T-helper 17 cell (primary cell): ENCODE measurements at regions not wholly inside any gene's neighbourhood (a gene's known extent, or its start where the extent isn't known, plus 50 kb on each side); places are given as distances from the start of the nearest gene placed in this dataset.
"Not testable (repeated sequence)": the region's sequence is repeated elsewhere in the genome, so short reads cannot be mapped to it uniquely, and the experiment has no call there.

Experiments used
- ATAC-seq: fragments of 150-1000 bp; cut with Tn5 transposase; 2 replicates; pipeline ENCODE4 v1.10.0; 2021; ENCODE audit warnings: mild to moderate bottlenecking, moderate library complexity
- DNase-seq, 3 donors: peaks; one replicate each; pipeline versions ENCODE4 v3.0.0 to v3.0.0-alpha.2; 2020 to 2021
- H3K9me3 ChIP-seq: one replicate; pipeline ENCODE4 v1.7.0; 2013; ENCODE audit warnings: low read length, mild to moderate bottlenecking; ENCODE audit not compliant: control insufficient read depth, poor library complexity, severe bottlenecking
- H3K27ac Mint-ChIP-seq: one replicate; pipeline ENCODE4 v1.8.0; 2022; ENCODE audit warnings: mild to moderate bottlenecking, moderate library complexity, mixed read lengths
- H3K27me3 Mint-ChIP-seq: one replicate; pipeline ENCODE4 v1.8.0; 2022; ENCODE audit warnings: mixed read lengths
- H3K36me3 Mint-ChIP-seq: one replicate; pipeline ENCODE4 v1.8.0; 2022; ENCODE audit warnings: low read depth, mixed read lengths
- H3K4me1 Mint-ChIP-seq: one replicate; pipeline ENCODE4 v1.8.0; 2022; ENCODE audit warnings: mild to moderate bottlenecking, mixed read lengths
- H3K4me3 Mint-ChIP-seq: one replicate; pipeline ENCODE4 v1.8.0; 2022; ENCODE audit warnings: mild to moderate bottlenecking, moderate library complexity, mixed read lengths

DNA sequence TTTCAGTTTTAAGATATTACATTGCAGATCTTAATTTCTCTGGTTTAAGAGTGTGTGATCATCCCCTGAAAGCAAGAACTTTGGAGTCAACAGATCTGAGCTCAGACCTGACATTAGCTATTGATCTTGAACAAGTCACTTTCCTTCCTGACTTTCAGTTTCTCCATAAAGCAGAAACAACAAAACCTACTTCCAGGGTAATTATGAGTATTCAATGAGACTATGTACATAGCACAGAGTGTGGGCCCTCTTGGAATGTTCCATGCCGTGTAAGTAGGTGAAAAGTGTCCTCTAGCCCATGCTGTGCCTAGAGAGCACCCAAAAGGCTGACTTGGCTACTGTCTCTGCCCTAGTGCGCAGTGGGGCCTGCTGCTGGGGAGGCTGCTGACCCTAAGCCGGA, 188.0 kb upstream of the RPL34 start:
- H3K4me1 Mint-ChIP-seq, result peaks cover 33% of the 10 kb centered on the region
- peak overlapping the region; percentile 35 for H3K27ac Mint-ChIP-seq
- no peaks in the 10 kb centered on the region for H3K36me3 Mint-ChIP-seq
- no peak for DNase-seq
- no peaks in the 10 kb centered on the region for H3K9me3 ChIP-seq
- H3K4me3 Mint-ChIP-seq, result peak overlapping the region; percentile 0
- ATAC-seq, result no peak
- H3K27me3 Mint-ChIP-seq, result no peaks in the 10 kb centered on the region

DNA sequence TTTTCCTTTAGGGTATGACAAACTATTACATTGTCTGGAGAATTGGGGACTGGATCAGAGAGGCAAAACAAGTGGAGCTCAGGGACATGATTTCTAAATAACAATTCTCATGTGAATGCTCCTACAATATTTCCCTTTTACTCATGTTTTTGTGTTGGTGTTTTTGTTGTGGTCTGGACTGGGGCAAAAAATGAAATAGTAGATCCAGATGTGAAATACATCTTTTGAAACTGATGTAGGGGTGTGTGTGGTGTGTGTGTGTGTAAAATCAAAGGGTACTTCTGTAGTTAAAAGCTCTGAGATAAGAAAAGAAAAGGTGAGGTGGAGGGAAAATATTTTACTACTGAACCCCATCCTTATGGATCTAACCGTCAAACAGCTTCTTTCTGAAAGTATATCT, 188.4 kb upstream of the RPL34 start:
- H3K4me3 Mint-ChIP-seq, result peak overlapping the region; percentile 0
- no peaks in the 10 kb centered on the region for H3K9me3 ChIP-seq
- H3K27me3 Mint-ChIP-seq, result no peaks in the 10 kb centered on the region
- H3K4me1 Mint-ChIP-seq, result peaks cover 33% of the 10 kb centered on the region
- peak overlapping the region; percentile 35 for H3K27ac Mint-ChIP-seq
- DNase-seq (no peak), ATAC-seq (no peak)
- no peaks in the 10 kb centered on the region for H3K36me3 Mint-ChIP-seq

DNA sequence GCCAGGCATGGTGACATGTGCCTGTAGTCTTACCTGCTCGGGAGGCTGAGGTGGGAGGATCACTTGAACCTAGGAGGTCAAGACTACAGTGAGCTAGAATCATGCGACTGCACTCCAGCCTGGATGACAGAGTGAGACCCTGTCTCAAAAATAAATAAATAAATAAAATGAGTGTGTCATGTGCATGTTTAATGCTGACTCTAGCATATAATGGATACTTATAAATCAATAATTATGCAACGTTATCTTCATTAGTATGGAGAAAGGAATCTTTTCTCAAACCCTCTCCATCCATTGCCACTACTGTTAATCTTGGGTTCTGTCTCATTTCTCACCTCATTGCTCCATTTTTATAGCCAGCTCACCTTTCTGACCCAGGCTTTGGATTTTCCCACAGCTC, 189.5 kb upstream of the RPL34 start:
- DNase-seq (no peak), ATAC-seq (no peak)
- H3K4me1 Mint-ChIP-seq, result peaks cover 33% of the 10 kb centered on the region
- no peaks in the 10 kb centered on the region for H3K36me3 Mint-ChIP-seq
- H3K27ac Mint-ChIP-seq, result no peak overlapping the region
- H3K9me3 ChIP-seq, result no peaks in the 10 kb centered on the region
- no peak overlapping the region for H3K4me3 Mint-ChIP-seq
- H3K27me3 Mint-ChIP-seq, result no peaks in the 10 kb centered on the region

DNA sequence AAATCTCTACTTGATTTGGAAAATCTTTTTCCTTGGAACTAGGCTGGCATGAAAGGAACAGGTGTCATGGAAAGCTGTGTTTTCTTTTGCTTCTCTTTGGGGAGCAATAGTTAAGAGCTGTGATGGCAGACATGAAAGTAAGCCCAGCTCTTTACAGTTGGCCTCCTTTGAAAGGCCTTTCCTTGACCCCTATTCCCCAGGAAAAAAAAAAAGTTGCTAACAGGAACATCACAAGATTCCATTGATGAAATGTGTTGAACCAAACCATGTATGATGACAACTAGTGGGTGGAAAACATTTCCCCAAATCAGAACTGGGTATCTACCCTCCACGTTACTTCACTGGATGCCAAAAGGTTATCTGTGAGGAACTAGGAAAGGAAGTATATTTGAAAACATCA, 190.7 kb upstream of the RPL34 start:
- ATAC-seq (no peak), DNase-seq (no peak)
- Mint-ChIP-seq H3K4me1 (peaks cover 29% of the 10 kb centered on the region), H3K4me3 (no peak overlapping the region), H3K27ac (no peak overlapping the region), H3K27me3 (no peaks in the 10 kb centered on the region), H3K36me3 (no peaks in the 10 kb centered on the region)
- H3K9me3 ChIP-seq, result no peaks in the 10 kb centered on the region

DNA sequence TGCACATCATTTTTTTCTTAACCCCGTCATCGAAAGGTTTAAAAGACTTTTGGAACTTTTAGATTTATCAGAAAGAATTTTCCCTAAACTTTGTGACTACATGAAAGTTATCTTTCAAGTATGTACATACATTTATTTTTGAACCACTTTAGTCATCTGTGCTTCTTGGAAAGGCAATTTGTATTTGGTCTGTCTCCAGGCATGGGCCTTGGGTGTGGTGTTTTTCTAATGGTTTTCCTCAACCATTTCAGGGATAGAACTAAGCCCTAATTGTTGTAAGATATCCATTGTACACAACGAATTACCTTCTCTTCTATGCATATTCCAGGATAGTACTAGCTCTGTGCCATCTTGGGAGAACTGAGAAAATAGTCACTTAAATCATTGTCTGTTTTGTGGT, 191.5 kb upstream of the RPL34 start:
- no peak overlapping the region for H3K27ac Mint-ChIP-seq
- H3K4me1 Mint-ChIP-seq, result peaks cover 23% of the 10 kb centered on the region

DNA sequence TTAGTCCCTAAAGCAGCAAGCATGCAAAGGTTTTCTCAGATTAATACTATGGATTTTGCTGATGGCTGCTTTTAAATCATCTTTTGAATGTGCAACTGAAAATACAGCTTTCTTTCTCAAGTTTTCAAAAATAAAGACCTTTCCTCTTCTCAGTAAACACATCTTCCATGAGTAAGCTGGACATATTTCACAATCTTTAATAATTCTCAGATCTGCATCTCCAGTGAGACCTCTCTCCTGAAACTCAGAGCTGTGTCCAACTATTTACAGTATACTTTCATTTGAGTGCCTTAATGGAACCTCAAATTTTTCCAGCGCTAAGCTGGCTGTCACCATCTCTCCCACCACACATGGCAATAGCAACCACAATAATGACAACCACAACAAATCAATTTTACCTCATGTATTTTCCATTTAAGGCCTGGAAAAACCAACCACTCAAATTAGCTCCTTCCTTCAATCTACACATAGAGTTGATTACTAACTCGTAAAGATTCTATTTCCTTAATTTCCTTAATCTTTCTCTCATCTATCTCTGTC, 192.4 kb upstream of the RPL34 start:
- Mint-ChIP-seq H3K27ac (no peak overlapping the region), H3K4me1 (peaks cover 16% of the 10 kb centered on the region), H3K27me3 (no peaks in the 10 kb centered on the region)

More for the DNA sequence above, 191.5 kb upstream of the RPL34 start:
- ATAC-seq (no peak), DNase-seq (no peak)
- Mint-ChIP-seq H3K4me3 (no peak overlapping the region), H3K36me3 (no peaks in the 10 kb centered on the region), H3K27me3 (no peaks in the 10 kb centered on the region)
- no peaks in the 10 kb centered on the region for H3K9me3 ChIP-seq

DNA sequence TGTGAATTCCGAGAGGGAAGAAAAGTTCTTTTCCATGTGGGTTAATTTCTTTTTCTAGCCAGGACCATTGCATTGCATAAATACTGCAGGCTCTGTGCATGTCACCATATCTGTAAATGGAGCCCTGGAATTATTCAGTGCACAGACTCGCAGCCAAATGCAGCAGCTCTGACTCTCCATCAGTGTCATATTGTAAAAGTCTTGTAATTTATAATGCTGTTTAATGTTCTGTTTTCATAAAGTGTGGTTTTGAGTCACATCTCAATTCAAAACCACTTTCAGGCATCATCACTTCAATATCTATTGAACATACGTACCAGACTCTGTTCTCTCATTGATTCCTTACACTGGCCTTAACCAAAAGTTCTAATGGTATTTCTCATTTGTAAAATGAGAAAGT, 193.9 kb upstream of the RPL34 start:
- Mint-ChIP-seq H3K4me1 (peaks cover 4% of the 10 kb centered on the region), H3K27me3 (no peaks in the 10 kb centered on the region), H3K4me3 (no peak overlapping the region), H3K36me3 (no peaks in the 10 kb centered on the region), H3K27ac (no peak overlapping the region)
- no peak for ATAC-seq
- no peak for DNase-seq
- H3K9me3 ChIP-seq, result no peaks in the 10 kb centered on the region

More for the DNA sequence above, 192.4 kb upstream of the RPL34 start:
- ATAC-seq (no peak), DNase-seq (no peak)
- H3K4me3 Mint-ChIP-seq, result no peak overlapping the region
- no peaks in the 10 kb centered on the region for H3K9me3 ChIP-seq
- H3K36me3 Mint-ChIP-seq, result no peaks in the 10 kb centered on the region

DNA sequence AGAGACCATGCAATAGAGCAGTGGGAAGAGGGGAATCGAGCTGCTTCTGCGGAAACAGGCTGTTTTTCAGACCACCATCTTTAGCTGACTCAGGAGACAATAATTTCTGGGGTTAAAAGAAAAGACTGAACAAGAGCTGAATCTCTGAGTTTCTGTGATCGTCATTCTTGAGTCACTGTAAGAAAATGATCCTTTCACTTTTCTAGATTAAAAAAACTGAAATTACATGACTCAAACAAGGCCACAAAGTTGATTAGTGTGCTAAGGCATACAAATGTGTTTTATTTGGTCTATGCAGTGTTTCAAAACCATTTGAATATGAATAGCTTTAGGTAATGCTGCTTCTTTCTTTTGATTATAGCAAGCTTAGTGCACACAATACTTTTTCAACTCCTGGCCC, 194.4 kb upstream of the RPL34 start:
- H3K4me1 Mint-ChIP-seq, result peaks cover 4% of the 10 kb centered on the region
- ATAC-seq, result no peak
- no peaks in the 10 kb centered on the region for H3K9me3 ChIP-seq
- no peak for DNase-seq
- H3K4me3 Mint-ChIP-seq, result no peak overlapping the region
- H3K27me3 Mint-ChIP-seq, result no peaks in the 10 kb centered on the region
- H3K27ac Mint-ChIP-seq, result no peak overlapping the region
- H3K36me3 Mint-ChIP-seq, result no peaks in the 10 kb centered on the region

DNA sequence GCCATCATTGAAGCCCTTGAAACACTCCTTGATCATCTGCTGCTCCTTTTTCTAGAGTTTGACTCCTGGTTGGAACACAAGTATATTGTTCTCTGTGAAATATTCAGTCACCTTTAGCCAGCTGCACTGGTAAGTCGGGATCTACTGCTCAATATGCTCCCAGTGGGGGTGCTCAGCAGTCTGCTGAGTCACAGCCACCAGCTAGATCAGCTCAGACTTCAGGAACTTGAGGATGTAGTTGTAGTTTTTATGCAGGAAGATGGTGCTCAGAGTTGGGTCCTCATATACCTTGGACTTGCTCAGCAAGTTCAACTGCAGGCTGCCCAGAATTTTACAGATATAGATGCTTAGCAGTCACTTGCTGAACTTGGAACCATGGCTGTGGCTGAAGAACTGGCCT, 202.5 kb upstream of the RPL34 start:
- peaks cover 7% of the 10 kb centered on the region for H3K4me1 Mint-ChIP-seq
- ATAC-seq, result no peak

DNA sequence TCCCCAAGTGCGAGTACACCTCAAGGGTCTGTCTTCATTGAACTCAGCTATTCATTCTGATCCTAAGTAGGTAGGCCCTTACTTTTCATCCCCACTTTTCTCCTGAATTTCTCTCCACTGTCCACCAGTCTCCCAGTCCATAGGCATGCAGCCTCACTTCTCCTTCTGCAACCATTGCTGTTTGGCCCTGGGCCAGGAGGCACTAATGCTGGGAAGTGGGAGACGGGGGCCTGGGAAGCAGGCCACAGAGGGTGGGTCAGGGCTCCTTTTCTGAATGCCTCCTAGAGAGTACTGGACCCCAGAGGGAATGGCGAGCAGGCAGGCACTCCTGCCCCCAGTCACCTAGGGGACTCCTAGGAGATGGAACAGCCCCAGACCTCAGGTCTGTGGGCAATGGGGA, 203.5 kb upstream of the RPL34 start:
- DNase-seq (no peak), ATAC-seq (no peak)
- H3K4me1 Mint-ChIP-seq, result peaks cover 7% of the 10 kb centered on the region
- no peaks in the 10 kb centered on the region for H3K27me3 Mint-ChIP-seq
- H3K4me3 Mint-ChIP-seq, result no peak overlapping the region
- no peaks in the 10 kb centered on the region for H3K36me3 Mint-ChIP-seq
- no peak overlapping the region for H3K27ac Mint-ChIP-seq
- H3K9me3 ChIP-seq, result no peaks in the 10 kb centered on the region

More for the DNA sequence above, 202.5 kb upstream of the RPL34 start:
- no peaks in the 10 kb centered on the region for H3K27me3 Mint-ChIP-seq
- no peaks in the 10 kb centered on the region for H3K9me3 ChIP-seq
- H3K27ac Mint-ChIP-seq, result no peak overlapping the region
- H3K4me3 Mint-ChIP-seq, result no peak overlapping the region
- DNase-seq, result no peak
- H3K36me3 Mint-ChIP-seq, result no peaks in the 10 kb centered on the region

DNA sequence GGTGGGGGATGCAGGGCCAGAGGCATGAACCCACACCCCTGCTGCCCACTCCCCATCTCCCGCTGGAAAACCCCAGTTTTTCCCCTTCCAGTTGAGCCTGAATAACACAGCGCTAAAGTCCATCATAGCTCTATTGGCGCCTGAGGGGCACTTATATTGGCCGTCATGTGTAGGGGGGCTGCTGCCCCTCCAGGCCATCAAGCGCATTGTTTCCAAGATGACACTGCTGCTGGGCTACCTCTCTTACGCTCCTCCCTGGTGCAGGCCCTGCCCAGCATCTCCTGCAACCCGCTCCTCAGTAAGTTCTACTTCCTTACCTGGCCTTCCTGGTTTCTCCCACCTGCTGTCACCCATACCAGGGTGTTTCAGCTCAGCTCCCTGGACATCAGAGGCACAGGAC, 205.0 kb upstream of the RPL34 start:
- no peak overlapping the region for H3K27ac Mint-ChIP-seq
- H3K9me3 ChIP-seq, result no peaks in the 10 kb centered on the region
- H3K36me3 Mint-ChIP-seq, result no peaks in the 10 kb centered on the region
- H3K4me1 Mint-ChIP-seq, result peaks cover 8% of the 10 kb centered on the region
- H3K4me3 Mint-ChIP-seq, result no peak overlapping the region
- no peaks in the 10 kb centered on the region for H3K27me3 Mint-ChIP-seq
- no peak for DNase-seq
- no peak for ATAC-seq

DNA sequence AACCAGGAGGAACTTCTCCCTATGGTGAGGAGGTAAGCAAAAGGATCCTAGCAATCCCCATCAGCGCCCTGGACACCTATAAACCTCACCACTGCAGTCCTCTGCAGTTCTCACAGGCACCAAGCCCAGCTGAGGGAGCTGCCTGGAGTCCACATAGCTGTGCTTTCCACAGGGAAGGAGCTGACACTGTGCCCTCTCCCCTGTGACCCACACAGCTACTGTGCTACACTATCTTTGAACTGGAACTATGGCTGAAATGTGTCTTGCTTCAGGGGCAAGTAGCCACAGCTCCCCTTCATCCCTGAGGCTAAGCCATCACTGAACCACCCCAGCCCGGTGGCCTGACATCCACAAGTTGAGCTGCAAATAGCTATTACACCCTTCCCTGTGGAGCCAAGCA, 208.5 kb upstream of the RPL34 start:
- ATAC-seq (no peak), DNase-seq (no peak)
- Mint-ChIP-seq H3K4me1 (peaks cover 5% of the 10 kb centered on the region), H3K4me3 (no peak overlapping the region), H3K27ac (no peak overlapping the region), H3K36me3 (no peaks in the 10 kb centered on the region), H3K27me3 (no peaks in the 10 kb centered on the region)
- no peaks in the 10 kb centered on the region for H3K9me3 ChIP-seq

DNA sequence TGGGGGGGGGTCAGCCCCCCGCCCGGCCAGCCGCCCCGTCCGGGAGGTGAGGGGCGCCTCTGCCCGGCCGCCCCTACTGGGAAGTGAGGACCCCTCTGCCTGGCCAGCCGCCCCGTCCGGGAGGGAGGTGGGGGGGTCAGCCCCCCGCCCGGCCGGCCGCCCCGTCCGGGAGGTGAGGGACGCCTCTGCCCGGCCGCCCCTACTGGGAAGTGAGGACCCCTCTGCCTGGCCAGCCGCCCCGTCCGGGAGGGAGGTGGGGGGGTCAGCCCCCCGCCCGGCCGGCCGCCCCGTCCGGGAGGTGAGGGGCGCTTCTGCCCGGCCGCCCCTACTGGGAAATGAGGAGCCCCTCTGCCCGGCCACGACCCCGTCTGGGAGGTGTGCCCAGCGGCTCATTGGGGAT, 210.7 kb upstream of the RPL34 start:
- H3K27me3 Mint-ChIP-seq, H3K4me3 Mint-ChIP-seq, DNase-seq, ATAC-seq, H3K4me1 Mint-ChIP-seq, H3K36me3 Mint-ChIP-seq, H3K9me3 ChIP-seq, H3K27ac Mint-ChIP-seq: not testable (repeated sequence)

DNA sequence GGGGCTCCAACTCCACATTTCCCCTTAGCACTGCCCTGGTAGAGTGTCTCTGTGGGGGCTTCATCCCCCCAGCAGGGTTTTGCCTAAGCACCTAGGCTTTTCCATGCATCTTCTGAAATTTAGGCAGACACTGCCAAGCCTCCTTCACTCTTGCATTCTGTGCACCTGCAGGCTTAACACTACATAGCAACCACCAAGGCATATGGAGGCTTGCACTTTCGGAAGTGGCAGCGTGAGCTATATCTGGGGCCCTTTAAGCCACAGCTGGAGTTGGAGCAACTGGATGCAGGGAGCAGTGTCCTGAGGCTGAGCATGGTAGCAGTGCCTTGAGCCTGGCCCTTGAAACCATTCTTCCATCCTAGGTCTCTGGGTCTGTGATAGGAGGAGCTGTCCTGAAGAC, 214.8 kb upstream of the RPL34 start:
- no peak overlapping the region for H3K27ac Mint-ChIP-seq
- H3K9me3 ChIP-seq, result no peaks in the 10 kb centered on the region
- peaks cover 4% of the 10 kb centered on the region for H3K36me3 Mint-ChIP-seq
- peaks cover 2% of the 10 kb centered on the region for H3K4me1 Mint-ChIP-seq
- H3K27me3 Mint-ChIP-seq, result no peaks in the 10 kb centered on the region
- DNase-seq (no peak), ATAC-seq (no peak)
- no peak overlapping the region for H3K4me3 Mint-ChIP-seq
